ENCODE measurements at regions not wholly inside any gene's neighbourhood (a gene's known extent, or its start where the extent isn't known, plus 50 kb on each side); places are given as distances from the start of the nearest gene placed in this dataset.

GRCh38 chr5:122515709-122516431 lies 203.8 kb downstream of the SNCAIP start:
- TF ChIP-seq PATZ1 (CRISPR knock-in tag; IDR thresholded peaks at IDR 0.05; ENCODE audit: borderline replicate concordance), result no peak
- TF ChIP-seq ZNF70 (CRISPR knock-in tag; IDR thresholded peaks at IDR 0.05), result no peak
- TF ChIP-seq RARB (CRISPR knock-in tag; IDR thresholded peaks at IDR 0.05), result no peak
